Activated CD4-positive, alpha-beta T cell treated with anti-CD3 and anti-CD28 coated beads, Interleukin-2, Interleukin-4, amounts not matched to agents 100 ng/mL and 50 ng/mL, durations not matched to agents 16 hours and 8 hours (primary cell): ENCODE measurements at regions not wholly inside any gene's neighbourhood (a gene's known extent, or its start where the extent isn't known, plus 50 kb on each side); places are given as distances from the start of the nearest gene placed in this dataset.
A peak's percentile ranks its signal among the peaks of the same experiment; 100 is the strongest.

Experiments
- DNase-seq: peaks from one replicate; pipeline ENCODE4 v3.0.0-alpha.2; 2020; ENCODE audit warnings: low spot score

DNA sequence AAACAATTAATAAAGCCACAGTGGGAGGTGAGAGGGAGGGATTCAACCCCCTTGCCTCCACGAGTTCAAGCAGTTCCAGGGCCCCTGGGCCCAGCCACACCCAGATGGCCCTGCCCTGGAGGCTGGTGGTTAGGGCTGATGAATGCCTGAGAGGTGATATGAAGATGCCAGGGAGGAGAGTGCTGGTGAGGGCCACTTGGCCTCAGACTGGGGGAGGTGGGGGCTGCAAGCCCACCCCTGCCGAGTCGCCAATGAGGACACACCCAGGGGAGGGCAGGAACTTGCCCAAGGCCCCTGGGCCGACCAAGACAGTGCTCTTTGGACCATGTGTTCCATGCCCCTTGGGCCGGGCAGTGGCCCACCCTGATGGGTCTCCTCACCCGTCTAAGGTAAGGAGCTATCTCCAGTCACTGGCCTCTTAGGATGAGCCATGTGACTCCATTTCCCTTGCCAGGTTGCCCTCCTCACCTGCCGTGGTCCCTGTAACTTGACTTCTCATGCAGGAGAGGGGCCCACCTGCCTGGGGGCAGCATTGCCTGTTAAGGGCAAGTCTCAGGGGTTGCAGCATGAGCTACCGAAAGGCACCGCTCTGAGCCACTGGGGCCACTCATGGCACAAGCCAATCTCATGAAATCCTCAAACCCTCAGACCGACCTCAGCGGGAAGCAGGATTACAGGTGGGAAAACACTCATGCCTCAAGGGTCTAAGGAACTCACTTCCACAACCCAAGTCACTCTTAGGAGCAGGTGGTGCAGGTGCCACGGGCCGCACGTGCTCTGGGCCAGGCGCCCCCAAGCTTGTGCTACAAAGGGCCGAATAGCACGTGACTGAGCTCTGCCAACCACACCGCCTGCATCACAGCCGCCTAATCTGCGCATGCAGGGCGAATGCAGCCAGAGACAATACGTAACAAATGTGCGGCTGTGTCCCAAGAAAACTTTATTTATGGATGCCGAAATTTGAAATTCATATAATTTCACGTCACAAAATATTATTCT is 147.4 kb upstream of the MLN start:
- DNase-seq, result no peak

DNA sequence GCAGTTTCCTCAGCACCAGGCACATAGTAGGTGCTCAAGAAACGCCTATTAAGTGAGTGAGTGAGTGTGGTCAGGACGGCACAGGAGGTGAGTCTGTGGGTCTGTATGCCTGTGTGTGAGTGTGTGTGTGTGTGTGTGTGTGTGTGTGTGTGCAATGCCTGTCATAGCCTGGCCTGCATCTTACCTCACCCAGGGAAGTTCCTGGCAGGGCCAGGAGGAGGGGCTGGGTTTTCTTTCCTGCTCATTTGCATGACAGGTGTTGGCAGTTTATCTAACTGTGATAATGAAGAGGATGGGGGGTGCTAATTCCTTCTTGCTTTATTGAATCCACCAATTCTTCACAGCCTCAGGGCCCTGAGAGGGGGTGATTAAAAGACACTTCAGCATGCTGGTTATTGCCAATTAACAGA is 146.7 kb upstream of the MLN start:
- DNase-seq, result no peak

DNA sequence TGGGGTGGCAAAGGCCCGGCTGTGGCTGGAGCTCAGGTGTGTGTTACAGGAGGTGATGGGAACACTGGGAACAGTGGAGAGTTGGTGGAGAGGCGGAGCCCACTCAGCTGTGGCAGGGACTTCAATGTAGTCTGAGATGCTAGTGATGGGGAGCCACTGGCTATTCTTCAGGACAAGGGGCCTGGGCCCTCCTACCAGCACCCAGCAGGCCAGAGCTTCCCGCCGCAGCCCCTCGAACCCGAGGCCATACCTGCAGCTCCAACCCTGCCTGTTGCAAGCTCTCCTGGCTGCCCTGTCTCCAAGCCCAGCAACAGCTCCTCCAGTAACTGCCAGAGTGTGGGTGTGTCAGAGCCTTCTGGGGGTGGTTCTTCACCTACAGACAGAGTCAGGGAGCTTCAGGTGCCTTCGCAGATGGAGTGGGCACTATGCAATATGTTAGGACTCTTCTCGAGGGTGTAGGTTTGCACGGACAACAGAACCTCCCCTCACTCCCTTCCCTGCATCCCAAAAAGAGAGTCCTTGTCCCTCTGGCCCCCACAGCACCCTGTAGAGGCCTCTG is 146.2 kb upstream of the MLN start:
- no peak for DNase-seq

DNA sequence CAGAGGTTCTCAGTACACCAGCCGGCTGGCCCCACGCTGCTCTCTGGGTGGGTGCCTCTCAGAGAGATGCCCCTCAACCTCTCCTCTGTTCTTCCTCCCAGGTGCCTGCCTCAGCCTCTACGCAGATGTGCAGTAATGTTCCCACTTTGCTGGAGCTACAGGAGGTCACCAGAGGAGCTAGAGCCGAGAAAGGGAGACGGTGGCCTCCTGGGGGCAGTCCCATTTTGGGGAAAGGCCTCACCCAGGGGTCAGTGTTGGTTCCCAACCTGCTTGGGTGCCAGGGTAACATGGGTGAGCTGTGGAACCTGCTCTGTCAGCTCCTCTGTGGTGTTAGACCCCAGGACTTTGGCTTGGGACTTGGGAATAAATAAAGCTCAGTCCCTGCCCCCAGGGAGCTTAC is 145.3 kb upstream of the MLN start:
- DNase-seq, result no peak

DNA sequence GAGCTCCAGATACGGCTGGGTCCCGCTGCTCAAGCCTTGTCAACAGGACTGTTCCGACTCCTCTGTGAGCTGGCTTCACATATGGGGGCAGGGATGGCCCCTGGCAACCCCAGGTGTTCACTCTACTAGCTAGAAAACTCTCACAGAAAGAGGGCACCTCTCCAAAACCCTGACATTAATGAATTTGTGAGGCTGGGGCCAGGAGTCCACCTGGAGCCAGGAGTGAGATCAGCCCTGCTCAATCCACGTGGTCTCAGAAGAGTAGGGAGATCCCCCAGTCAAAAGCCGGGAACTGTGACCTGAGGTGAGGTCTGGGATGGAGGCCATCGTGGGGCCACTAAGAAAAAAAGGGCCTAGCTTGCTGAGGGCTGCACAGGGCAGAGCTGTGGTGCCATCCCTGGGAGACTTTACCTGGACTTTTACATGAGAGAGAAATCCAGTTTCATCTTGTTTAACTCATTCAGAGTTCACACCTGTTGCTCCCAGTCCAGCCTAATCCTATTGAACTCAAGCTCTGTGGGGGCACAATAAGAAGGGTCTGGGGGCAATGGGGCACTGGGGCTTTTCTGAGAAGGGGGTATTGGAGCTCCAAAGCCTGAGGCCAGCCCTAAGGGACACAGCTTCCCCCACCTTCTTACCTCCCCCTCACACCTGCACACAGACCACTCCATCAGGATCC is 144.3 kb upstream of the MLN start:
- DNase-seq, result no peak

DNA sequence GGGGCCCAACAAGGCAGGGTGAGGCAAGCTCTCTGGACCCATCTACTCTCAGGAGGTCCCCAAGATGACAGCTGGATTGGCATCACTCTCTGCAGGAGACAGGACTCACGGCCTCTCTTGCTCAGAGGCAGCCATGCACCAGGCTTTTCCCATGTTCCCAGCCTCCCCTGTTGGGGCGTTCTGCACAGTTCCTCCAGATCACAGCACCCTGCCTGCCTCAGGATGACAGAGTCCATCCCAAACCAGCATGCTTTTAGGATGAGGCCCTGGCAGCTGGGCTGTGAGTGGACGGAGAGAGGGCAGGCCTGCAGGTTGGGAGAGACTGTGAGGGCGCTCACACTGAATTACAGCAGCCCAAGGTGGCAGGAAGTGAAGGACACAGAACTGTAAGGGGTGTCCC is 143.2 kb upstream of the MLN start:
- DNase-seq, result no peak

DNA sequence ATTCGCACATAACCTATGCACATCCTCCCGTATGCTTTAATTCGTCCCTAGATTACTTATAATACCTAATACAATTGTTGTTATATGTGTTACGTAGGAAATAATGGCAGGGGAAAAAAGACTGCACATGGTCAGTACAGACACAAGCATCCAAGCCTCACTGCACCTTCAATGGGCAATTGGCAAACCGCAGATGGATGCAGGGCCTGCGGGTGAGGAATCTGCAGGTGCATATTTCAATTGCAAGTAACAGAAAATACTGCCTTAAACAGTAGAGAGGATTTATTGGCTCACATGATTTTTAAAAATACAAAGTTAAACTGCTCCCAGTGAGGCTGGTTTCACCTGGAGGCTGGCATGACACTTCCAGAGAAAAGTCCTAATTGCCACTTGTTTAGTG is 142.1 kb upstream of the MLN start:
- DNase-seq, result no peak

DNA sequence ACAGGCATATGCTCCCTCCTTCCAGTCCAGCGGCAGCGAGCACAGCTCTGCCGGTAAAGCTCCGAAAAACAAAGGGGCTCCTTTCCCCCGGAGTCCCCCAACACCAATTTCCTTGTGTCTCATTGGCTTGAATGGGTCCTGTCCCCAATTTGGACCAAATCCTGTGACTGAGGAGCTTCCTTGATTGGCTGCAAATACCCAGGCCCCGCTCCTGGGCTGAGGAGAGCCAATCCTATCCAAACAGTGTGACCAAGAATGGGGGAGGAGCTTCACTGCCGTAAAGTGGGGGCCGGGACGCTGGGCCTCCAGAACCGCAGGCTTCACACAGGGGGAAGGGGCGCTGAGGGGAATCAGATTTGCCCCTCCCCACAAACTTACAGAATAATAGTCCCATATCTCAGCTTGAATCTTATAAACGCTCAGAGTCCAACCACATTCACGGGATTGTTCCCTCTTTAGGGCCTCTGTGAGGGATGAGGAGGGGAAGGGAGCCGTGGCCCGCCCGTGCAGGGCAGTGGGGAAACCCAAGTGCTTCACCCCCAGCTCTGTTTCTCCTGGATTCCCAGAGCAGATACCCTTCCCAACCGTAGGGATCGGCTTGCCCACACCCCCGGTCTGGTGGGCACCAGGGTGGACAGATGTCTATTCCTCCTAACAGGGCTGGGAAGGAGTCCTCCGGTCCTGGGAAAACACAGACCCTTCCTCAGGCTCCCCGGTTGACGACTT is 141.0 kb upstream of the MLN start:
- no peak for DNase-seq

DNA sequence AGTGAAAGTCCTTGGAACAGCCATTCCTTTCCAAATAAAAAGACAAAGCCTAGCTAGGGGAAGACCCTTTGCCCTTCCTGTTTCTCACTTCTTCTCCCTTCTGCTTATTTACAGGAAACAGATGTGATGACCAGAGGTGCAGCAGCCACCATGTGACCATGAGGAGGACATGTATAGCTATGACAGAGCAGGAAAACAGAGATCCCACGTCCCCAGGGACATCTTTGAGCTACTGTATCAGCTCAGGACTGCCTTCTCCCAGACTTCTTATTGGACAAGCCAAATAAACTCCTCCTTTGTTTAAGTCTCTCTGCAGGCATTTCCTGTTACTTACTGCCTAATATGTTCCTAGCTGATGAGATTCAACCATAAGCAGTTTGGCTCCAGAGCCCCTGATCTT is 133.1 kb upstream of the MLN start:
- no peak for DNase-seq

DNA sequence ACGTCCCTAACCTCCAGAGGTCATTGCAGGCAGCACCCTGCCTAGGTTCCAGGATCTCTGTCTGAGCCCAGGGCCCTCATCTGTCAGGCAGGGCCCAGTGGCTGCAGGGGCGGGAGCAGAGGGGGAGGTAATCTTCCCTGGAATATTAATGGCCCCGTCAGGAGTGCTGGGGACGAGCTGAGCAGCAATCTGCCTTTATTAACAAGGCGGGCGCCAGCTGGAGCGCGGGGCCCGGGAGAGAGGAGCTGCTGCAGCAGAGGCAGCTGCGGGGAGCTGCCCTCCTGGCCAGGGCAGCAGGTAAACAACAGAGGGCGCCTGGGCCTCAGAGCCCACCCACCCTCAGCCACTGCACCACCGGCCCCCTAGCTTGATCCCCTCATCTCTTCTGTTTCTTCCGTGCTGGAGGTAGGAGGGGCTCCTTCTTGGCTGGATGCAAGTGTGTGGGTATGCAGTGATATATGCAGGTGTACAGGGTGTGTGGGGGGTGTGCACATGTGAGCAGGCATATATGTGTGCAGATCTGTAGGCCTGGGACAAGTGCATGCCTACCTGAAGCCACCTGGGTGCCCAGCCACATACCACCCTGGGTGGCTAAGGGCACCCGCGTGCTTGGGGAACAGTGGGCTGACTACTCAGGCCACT is 131.8 kb upstream of the MLN start:
- no peak for DNase-seq

DNA sequence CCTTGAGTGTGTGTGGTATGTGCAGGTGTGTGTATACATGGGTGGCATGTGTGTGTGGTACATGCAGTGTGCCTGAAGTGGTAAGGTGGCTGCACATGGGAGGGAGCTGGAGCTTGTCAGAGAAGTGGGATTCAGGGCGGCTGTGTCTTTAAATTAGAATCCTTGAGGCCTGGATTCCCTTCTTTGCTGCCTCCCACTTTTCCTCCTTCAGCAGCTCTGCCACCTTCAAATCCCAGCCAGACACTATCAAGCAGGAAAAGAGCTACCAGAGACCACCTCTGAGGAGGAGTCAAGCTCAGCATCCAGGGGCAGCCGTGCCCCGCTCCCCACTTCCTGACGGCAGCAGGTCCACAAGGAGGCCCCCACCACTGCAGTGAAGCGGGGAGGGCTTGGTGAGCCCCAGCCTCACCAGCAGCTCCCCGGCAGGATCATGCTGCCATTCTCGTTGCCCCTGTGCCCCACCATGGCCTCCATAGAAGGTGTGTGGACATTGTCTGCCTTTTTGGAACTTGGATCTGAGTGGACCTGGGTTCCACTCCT is 131.0 kb upstream of the MLN start:
- no peak for DNase-seq

DNA sequence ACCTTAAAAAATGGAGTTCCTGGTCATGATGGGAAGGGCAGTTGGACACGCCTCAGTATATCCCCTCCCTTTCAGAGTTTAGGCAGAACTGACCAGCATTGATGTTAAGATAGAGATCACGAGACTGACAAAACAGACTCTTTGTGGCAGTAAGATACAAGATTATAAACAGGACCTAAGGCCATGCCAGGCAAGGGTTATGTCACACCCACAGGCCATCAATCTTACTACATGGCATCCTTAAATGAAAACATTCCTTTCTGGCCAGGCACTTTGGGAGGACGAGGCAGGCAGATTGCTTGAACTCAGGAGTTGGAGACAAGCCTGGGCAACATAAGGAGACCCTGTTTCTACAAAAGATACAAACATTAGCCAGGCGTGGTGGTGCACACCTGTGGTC is 129.3 kb upstream of the MLN start:
- no peak for DNase-seq

DNA sequence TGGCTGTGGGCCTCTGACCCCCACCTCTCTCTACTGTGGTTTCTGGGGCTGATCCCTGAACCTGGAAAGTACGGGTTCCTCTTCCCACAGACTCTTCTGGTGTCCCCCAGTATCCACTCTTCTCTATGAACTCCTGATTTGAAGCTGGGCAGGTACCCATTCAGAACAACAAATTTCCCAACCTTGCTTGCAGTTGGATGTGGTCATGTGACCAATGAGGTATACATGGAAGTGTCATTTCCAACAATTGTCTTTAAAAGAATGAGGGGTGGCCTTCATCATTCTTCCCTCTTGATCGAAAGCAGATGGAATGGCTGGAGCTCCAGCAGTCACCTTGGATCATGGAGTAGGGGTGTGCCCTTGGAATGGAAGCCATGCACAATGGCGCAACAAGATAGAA is 128.0 kb upstream of the MLN start:
- no peak for DNase-seq

DNA sequence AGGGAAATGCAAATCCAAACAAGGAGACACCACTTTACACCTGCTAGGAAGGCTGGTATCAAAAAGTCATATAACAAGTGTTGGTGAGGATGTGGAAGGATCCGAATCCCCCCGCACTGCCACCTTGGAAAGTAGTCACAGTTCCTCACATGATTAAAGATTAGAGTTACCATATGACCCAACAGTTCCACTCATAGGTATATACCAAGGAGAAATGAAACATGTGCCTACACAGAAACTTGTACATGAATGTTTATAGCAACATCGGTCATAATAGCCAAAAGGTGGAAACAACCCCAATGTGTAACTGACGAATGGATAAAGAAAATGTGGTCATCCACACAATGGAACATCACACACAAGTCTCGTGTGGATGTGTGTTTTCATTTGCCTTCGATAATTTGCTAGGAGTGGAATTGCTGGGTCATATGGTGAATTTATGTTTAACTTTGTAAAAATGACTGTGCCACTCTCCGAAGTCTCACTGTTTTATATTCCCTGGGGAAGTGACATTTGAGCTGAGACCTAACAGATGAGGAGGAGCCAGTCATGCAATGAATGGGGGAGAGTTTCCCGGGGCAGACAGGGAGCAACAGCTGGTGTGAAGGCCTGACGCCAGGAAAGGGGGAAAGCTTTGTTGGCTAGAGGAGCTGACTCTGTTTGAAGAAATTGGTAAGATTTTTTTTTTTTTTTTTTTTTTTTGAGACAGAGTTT is 125.9 kb upstream of the MLN start:
- DNase-seq, result peak; percentile 10

DNA sequence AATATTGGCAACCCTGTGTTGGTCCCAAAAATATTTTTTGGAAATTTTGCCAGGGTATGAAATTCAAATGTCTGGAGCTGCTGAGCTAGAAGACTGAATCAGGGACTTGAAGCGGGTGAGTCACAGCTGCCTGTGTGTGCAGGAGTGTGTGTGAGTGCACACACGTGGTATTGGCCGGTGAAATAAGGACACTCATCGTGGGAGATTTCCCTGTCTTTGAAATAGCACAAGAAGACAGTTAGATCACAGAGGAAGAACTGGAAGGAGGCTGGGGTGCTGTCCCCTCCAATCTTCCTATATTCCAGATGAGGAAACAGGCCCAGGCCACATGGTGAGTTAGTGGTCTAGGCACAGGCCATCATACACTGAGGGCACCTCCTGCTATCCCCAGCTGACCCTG is 123.8 kb upstream of the MLN start:
- DNase-seq, result no peak

DNA sequence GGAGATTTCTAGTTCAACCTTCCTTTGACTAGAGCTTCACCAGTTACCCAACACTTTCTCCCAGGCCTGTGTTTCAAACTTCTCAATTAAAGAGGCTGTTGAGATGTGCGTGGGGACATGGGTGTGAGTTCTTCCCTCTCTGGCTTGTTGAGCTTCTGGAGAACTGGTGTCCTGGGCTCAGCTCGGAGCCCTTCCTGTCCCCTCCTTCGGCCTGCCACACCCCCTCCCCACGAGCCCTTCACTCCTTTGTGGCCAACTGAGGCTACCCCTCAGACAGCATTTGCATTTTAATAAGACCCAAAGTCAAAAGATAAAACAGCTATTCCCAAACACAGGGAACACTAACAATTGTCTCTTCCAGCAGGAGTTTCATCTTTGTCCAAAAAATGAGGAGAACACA is 123.3 kb upstream of the MLN start:
- DNase-seq, result no peak

DNA sequence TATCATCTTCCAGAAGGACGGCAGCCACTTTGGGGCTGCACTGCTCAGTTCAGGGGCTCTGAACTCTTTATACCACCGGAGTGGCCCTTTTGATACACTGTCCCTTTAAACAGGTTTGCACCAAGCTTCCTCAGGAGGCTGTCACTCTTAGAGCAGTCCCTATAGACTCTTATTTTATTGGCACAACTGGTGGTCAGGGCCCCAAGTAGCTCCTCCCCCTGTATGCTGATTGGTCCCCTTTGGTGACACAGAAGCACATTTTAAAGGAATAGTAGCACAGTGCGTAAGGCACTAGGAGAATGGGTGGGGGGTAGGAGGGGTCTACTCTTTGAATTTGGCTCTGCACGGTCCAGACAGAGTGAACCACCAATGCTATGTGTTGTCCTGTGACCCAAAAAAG is 122.6 kb upstream of the MLN start:
- peak; percentile 19 for DNase-seq

DNA sequence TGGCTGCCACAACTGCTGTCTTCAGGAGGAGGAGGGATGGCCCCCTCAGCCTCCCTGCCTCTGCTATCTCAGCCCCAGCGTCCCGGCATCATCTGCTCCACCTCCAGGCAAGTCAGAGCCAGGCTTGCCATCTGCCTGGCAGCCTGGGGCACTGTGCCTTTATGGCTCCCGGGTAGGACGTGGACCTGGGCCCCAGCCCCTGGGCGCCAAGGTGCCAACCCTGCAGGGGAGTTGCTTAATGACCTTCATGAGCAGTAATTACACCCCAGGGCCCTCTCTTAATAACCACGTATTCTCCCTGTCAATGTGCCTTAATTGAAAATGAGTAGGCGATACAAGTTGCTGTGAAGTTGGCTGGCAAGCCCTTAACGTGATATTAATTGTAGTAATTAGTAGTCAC is 122.1 kb upstream of the MLN start:
- no peak for DNase-seq

DNA sequence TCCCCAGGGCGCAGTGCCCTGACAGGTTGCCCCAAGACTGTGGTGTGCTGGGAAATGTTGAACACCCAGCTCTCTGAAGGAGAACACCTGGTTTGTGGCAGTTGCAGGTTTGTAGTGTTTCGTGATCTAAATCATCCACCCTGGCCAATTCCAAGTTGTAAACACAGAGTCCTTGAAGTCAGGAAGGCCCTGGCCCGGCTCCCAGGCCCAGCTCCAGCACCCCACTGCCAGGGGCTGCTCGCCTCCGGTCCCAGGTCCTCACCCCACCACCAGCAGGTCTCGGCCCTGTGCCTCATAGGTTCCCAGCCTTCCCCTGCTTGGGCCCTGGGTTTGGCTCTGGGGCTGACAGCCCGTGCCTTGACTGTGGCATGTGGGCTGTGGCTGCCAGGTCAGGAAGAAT is 121.4 kb upstream of the MLN start:
- DNase-seq, result no peak

DNA sequence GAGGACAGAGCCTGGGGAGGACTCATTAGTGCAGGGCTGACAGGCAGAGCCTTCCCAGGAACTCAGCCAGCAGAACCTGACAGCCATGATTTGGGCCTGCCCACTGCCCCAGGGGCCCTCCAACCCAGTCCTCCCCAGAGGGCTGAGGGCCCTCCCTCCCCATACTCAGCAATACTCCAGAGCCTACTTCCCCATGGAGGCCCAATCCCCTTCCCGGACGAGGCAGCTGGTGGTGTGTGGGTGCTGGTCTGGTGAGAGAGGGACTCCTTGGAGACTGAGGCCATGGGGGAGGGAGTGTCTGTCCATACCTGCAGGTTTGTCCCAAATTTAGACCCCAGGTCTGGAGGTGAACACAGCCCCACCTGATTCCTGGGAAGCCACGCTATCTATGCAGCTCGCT is 120.9 kb upstream of the MLN start:
- DNase-seq, result no peak

DNA sequence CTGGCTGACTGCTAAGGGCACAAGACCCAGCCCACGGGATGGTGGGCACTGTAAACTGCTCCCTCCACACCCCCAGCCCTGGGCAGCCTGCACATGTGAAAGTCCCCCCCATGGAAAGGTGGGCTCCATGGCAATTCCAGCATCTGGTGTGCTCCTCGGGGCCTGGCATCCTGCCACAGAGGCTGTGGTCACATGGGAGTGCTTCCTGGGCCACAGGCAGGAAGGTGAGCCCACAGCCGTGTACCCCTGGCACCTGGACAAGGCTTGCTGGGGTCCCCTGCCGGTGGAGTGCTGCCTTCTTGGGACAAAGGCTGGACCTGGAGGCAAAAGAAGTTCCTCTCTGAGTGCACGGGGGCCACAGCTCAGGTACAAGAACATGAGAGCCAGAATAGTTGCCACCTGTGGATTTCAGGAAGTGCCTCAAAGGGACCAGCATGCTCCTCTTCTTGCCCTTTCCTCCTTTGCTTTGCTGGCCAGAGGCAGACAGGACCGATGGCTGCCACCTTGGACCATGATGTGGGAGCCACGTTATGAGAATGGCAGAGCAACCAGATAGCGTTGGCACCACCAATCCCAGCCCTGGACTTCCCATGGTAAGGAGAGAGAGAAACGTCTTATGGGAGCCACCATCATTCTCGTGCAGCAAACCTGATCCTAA is 120.2 kb upstream of the MLN start:
- DNase-seq, result no peak
